ENCODE measurements at regions not wholly inside any gene's neighbourhood (a gene's known extent, or its start where the extent isn't known, plus 50 kb on each side); places are given as distances from the start of the nearest gene placed in this dataset.
A peak's percentile ranks its signal among the peaks of the same experiment; 100 is the strongest.

DNA sequence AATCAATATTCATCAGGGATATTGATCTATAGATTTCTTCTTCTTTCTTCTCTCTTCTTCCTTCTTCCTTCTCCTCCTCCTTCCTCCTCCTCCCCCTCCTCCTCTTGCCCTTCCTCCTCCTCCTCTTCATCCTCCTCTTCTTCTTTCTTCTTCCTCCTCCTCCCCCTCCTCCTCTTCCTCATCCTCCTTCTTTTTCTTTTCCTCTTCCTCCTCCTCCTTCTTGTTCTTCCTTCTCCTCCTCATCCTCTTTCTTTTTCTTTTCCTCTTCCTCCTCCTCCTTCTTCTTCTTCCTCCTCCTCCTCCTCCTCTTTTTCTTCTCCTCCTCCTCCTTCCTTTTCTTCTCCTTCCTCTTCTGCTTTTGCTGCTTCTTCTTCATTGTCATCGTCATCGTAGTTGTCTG is 52.4 kb upstream of the SERINC1 start:
- TF ChIP-seq, protein P1, sequence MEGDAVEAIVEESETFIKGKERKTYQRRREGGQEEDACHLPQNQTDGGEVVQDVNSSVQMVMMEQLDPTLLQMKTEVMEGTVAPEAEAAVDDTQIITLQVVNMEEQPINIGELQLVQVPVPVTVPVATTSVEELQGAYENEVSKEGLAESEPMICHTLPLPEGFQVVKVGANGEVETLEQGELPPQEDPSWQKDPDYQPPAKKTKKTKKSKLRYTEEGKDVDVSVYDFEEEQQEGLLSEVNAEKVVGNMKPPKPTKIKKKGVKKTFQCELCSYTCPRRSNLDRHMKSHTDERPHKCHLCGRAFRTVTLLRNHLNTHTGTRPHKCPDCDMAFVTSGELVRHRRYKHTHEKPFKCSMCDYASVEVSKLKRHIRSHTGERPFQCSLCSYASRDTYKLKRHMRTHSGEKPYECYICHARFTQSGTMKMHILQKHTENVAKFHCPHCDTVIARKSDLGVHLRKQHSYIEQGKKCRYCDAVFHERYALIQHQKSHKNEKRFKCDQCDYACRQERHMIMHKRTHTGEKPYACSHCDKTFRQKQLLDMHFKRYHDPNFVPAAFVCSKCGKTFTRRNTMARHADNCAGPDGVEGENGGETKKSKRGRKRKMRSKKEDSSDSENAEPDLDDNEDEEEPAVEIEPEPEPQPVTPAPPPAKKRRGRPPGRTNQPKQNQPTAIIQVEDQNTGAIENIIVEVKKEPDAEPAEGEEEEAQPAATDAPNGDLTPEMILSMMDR (IDR thresholded peaks at IDR 0.05; ENCODE audit: poor library complexity, severe bottlenecking), result no peak
- DNase-seq (ENCODE audit: low spot score) (no peak), ATAC-seq (ENCODE audit: low read depth) (no peak)
- Histone ChIP-seq H3K27ac (ENCODE audit: poor library complexity, severe bottlenecking) (no peak overlapping the region), H3K27me3 (ENCODE audit: insufficient read depth, poor library complexity, severe bottlenecking) (no peaks in the 10 kb centered on the region), H3K4me1 (ENCODE audit: insufficient read depth, poor library complexity, severe bottlenecking) (no peaks in the 10 kb centered on the region), H3K9me3 (ENCODE audit: severe bottlenecking) (no peaks in the 10 kb centered on the region), H3K36me3 (ENCODE audit: low read depth) (no peaks in the 10 kb centered on the region), H3K4me3 (ENCODE audit: severe bottlenecking) (no peak overlapping the region)

DNA sequence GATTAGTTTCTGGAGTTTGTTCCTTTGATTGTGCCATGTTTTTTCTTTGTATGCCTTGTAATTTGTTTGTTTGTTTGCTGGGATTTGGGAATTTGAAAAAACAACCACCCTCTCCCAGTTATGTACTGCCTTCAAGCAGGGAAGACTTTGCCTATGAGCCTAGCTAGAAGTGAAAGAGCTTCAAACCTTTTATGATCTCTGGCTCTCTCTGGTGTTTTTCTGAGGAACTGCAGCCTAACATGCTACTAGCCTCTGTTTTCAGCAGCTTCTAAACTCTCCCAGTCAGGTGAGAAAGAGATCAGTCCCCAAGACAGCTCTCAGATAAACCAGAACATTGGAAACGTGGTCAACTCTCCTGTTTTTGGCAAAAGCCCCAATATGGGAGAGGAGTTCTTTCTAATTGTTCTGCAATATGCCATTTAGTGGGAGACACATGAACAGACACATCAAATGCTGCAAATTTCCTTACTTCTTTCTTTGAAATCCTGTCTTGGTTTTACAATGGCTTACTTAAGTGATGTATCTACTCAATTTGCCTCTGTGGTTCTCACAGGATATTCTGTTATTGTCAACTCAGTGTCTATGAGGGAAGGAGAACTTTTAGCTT is 58.9 kb upstream of the SERINC1 start:
- DNase-seq (ENCODE audit: low spot score), result no peak
- no peaks in the 10 kb centered on the region for H3K36me3 ChIP-seq (ENCODE audit: low read depth)
- peak; percentile 86 for ATAC-seq (ENCODE audit: low read depth)

DNA sequence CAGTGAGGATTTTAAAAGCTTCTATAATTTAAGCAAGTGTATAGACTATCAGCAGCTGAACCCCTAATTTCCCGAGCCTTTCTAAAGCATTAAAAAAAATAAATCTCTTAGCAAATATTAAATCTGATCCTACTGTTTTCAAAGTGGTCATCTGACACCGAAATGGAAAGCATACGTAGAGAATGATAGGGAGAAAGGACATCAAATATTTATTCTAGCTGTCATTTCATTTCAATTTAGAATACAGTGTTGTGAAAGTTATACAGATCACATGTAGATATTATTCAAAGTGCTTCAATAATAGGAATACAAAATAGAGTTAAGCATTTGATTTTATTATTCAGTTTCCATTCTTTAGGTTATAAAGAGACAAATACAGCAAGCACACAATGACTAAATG is 61.9 kb upstream of the PKIB start:
- DNase-seq (ENCODE audit: low spot score) (no peak), ATAC-seq (ENCODE audit: low read depth) (no peak)
- H3K4me1 ChIP-seq (ENCODE audit: insufficient read depth, poor library complexity, severe bottlenecking), result no peaks in the 10 kb centered on the region
- H3K36me3 ChIP-seq (ENCODE audit: low read depth), result no peaks in the 10 kb centered on the region
- H3K9me3 ChIP-seq (ENCODE audit: severe bottlenecking), result no peaks in the 10 kb centered on the region
- no peaks in the 10 kb centered on the region for H3K27me3 ChIP-seq (ENCODE audit: insufficient read depth, poor library complexity, severe bottlenecking)
- H3K27ac ChIP-seq (ENCODE audit: poor library complexity, severe bottlenecking), result no peak overlapping the region
- TF ChIP-seq, protein P1 (IDR thresholded peaks at IDR 0.05; ENCODE audit: poor library complexity, severe bottlenecking), result no peak
- no peak overlapping the region for H3K4me3 ChIP-seq (ENCODE audit: severe bottlenecking)

More for the DNA sequence above, 58.9 kb upstream of the SERINC1 start:
- TF ChIP-seq, protein P1 (IDR thresholded peaks at IDR 0.05; ENCODE audit: poor library complexity, severe bottlenecking), result peak; percentile 85
- Histone ChIP-seq H3K4me1 (ENCODE audit: insufficient read depth, poor library complexity, severe bottlenecking) (no peaks in the 10 kb centered on the region), H3K27ac (ENCODE audit: poor library complexity, severe bottlenecking) (no peak overlapping the region), H3K4me3 (ENCODE audit: severe bottlenecking) (no peak overlapping the region), H3K9me3 (ENCODE audit: severe bottlenecking) (no peaks in the 10 kb centered on the region), H3K27me3 (ENCODE audit: insufficient read depth, poor library complexity, severe bottlenecking) (no peaks in the 10 kb centered on the region)

DNA sequence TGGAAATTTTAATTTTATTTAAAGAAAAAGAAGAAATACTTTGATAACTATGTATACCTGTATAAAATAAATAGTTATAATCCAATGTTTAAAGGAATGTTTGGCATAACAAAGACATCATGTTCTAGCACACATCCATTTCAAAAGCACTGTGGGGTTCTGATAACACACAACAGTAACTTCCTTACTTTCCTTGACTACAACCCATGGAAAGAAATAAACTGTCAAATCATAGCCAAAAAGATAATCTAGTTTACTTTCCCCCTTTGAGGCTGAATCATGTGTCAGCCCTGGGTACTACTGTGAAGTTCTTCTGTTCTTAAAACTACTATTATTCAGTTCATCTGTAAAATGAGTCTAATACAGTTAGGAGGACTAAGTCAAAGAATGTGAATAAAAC is 61.4 kb upstream of the PKIB start:
- Histone ChIP-seq H3K27me3 (ENCODE audit: insufficient read depth, poor library complexity, severe bottlenecking) (no peaks in the 10 kb centered on the region), H3K27ac (ENCODE audit: poor library complexity, severe bottlenecking) (no peak overlapping the region), H3K4me1 (ENCODE audit: insufficient read depth, poor library complexity, severe bottlenecking) (no peaks in the 10 kb centered on the region), H3K9me3 (ENCODE audit: severe bottlenecking) (no peaks in the 10 kb centered on the region), H3K4me3 (ENCODE audit: severe bottlenecking) (no peak overlapping the region), H3K36me3 (ENCODE audit: low read depth) (no peaks in the 10 kb centered on the region)
- no peak for ATAC-seq (ENCODE audit: low read depth)
- TF ChIP-seq, protein P1 (IDR thresholded peaks at IDR 0.05; ENCODE audit: poor library complexity, severe bottlenecking), result no peak
- no peak for DNase-seq (ENCODE audit: low spot score)

GRCh38 chr6:122553697-122554096 is 56.5 kb upstream of the PKIB start:
- Histone ChIP-seq H3K27me3 (ENCODE audit: insufficient read depth, poor library complexity, severe bottlenecking) (no peaks in the 10 kb centered on the region), H3K4me3 (ENCODE audit: severe bottlenecking) (no peak overlapping the region), H3K4me1 (ENCODE audit: insufficient read depth, poor library complexity, severe bottlenecking) (no peaks in the 10 kb centered on the region), H3K36me3 (ENCODE audit: low read depth) (no peaks in the 10 kb centered on the region), H3K27ac (ENCODE audit: poor library complexity, severe bottlenecking) (no peak overlapping the region), H3K9me3 (ENCODE audit: severe bottlenecking) (no peaks in the 10 kb centered on the region)
- DNase-seq (ENCODE audit: low spot score) (no peak), ATAC-seq (ENCODE audit: low read depth) (no peak)
- TF ChIP-seq, protein P1 (IDR thresholded peaks at IDR 0.05; ENCODE audit: poor library complexity, severe bottlenecking), result no peak
